GM12865 (cell line): ENCODE measurements at regions not wholly inside any gene's neighbourhood (a gene's known extent, or its start where the extent isn't known, plus 50 kb on each side); places are given as distances from the start of the nearest gene placed in this dataset.
"Not testable (repeated sequence)": the region's sequence is repeated elsewhere in the genome, so short reads cannot be mapped to it uniquely, and the experiment has no call there.

Source experiments
- DNase-seq: peaks from one replicate; pipeline ENCODE4 v3.0.0; 2010; ENCODE audit warnings: low read depth
- H3K4me3 ChIP-seq: 2 replicates; pipeline ENCODE4 v1.5.1; 2011; ENCODE audit warnings: mild to moderate bottlenecking, low read depth, low read length, control low read depth
- CTCF ChIP-seq: IDR thresholded peaks from 2 replicates; pipeline ENCODE4 v1.5.1; 2011; ENCODE audit warnings: low read length, control low read depth, low read depth, inconsistent platforms; ENCODE audit not compliant: insufficient read depth; ENCODE audit errors: missing control alignments

DNA sequence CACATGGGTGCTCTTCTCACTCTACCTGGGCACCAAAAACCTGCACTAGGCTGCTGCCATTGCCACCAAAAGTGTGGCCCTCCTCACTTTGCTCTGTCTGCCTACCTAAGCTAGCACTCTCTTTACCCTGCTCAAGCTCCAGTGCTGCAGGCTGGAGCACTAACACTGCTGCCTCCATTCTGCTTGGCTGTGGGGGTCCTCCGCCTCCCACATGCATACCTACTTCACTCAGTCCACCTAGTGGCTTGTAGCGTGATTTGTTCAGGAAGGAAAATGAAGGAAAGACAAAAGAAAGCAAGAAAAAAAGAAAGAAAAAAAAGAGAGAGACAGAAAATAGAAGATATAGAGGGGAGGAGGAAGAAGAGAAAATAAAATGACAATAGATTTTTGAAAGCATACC lies 1339.4 kb upstream of the CHAC2 start:
- no peak for DNase-seq
- no peak overlapping the region for H3K4me3 ChIP-seq
- TF ChIP-seq CTCF: no peak

DNA sequence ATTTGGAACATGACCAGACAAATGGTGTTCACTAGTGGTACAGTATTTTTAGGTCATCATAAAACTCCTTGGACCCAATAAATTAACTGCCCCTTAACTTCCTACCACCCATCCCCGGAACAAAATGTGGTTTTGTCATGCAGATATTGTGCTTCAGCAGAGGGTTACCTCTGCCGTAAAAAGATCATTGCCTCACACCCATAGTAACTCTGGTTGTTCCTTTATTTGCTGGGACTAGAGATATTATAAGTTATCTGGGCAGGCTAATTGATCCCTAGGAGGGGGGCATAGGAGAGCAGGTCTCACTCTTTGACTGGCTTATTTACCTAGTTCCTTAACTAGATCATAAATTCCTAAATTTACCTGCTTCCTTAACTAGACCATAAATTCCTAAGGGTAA lies 1343.9 kb upstream of the CHAC2 start:
- H3K4me3 ChIP-seq: no peak overlapping the region
- no peak for TF ChIP-seq CTCF
- no peak for DNase-seq

DNA sequence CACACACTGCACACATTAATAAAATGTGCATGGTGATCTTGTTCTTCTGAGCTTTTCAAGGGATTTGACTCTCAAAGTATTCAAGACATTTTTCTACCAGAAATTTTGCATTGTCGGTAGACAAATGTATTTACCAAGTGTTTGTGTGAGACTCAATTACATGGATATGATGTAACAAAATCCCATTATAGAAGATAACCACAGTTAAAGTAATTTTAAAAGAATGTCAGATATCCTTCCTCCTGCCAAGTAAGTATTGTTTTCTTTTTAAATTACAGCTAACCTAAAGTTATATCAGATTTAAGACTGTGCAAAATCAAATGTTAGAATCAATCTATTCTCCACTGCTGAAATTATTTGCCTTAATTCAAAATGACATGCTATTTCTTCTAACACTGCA lies 1344.5 kb upstream of the CHAC2 start:
- no peak for TF ChIP-seq CTCF
- no peak overlapping the region for H3K4me3 ChIP-seq
- no peak for DNase-seq

DNA sequence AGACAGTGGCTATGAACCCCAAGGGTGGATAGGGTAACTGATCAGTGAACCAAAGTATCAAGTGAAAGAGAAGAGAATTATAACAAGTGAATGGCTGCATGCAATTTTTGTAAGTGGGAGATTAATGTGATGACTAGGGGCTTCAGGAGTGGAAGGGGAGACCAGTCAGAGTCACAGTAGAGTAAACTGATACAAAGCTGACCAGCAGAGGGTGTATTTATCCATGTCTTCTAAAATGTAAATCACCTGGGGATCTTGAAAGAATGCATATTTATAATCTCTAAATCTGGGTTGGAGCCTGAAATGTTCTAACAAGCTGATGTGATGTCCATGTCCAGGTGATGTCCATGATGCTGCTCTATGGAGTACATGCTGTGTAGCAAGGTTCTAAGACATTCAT lies 1351.3 kb upstream of the CHAC2 start:
- TF ChIP-seq CTCF: no peak
- DNase-seq: no peak
- no peak overlapping the region for H3K4me3 ChIP-seq

DNA sequence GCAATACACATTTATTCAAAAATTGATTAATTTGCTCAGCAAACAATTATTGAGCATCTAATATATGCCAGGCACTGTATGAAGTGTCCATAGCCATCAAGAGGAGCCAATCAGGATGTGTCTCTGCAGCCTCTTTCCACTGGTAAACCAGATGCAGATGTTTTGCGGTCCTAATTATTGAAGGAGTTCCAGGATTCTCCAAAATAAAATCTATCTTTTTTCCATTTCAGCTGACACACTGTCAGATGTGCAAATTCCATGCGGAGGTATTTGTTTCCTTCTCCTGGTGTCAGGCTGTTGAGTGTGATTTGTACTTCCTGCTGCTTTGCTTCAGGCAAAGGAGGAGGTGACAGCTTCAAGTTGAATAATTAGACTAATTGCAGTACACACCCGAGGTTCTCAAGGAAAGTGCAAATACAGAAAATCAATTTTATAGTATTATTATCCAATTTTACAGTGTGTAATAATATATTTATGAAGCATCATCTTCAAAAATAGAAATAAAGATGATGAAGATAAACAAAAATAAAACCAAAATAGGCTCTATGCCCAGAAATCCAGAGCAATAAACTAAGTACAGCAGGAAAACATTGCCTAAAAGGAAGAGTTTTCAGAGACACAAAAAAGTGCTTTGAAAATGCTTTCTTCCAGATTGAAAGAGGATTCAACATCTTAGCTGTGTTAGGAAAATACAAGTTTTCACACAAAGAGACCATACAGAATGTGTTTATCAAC lies 1352.9 kb upstream of the CHAC2 start:
- DNase-seq: no peak
- TF ChIP-seq CTCF: no peak
- no peak overlapping the region for H3K4me3 ChIP-seq

DNA sequence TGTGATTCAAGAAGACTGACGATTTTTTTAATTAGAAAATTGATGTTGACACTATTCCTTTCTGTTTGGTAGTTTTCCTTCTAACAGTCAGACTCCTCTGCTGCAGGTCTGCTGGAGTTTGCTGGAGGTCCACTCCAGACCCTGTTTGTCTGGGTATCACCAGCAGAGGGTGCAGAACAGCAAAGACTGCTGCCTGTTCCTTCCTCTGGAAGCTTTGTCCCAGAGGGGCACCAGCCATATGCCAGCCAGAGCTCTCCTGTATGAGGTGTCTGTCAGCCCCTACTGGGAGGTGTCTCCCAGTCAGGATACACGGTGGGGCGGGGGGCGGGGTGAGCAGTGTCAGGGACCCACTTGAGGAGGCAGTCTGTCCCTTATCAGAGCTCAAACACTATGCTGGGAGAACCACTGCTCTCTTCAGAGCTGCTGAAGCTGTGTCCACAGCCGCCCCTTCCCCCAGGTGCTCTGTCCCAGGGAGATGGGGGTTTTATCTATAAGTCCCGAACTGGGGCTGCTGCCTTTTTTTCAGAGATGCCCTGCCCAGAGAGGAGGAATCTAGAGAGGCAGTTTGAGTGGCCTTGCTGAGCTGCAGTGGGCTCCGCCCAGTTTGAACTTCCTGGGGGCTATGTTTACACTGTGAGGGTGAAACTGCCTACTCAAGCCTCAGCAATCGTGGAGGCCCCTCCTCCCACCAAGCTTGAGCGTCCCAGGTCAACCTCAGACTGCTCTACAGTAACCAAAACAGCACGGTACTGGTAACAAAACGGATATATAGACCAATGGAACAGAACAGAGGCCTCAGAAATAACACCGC lies 1358.1 kb upstream of the CHAC2 start:
- peak; percentile 7 for DNase-seq

DNA sequence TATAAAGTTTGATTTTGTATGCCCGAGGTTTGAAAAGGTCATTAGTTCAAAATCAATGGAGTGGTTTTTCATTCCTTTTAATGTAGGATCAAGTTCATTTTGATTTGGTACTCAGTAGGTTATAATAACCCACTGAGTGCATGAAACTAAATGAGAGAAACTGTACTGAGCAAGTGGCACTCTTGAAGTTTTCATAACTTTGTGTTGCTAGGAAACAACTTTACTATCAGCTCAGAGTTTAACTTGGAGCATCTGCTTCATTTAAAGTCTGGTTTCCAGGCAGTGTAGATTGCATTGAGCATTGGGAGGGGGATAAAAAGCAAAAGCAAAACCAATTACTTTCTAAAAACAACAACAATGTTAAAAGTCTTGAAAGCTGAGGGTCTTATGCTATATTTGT lies 1361.6 kb upstream of the CHAC2 start:
- no peak overlapping the region for H3K4me3 ChIP-seq
- DNase-seq: no peak
- TF ChIP-seq CTCF: no peak

More for the DNA sequence above, 1358.1 kb upstream of the CHAC2 start:
- H3K4me3 ChIP-seq: not testable (repeated sequence)
